GM12878 (cell line): ENCODE measurements at regions not wholly inside any gene's neighbourhood (a gene's known extent, or its start where the extent isn't known, plus 50 kb on each side); places are given as distances from the start of the nearest gene placed in this dataset.

Experiments
- ATAC-seq: fragments of 200-7000 bp; cut with Tn5 transposase; 3 replicates; pipeline ENCODE4 v1.9.1; 2020; ENCODE audit warnings: mild to moderate bottlenecking, moderate library complexity
- BruUV-seq: library from RNA; stranded (reverse); fragments of 400-500 nt; replicated peaks from 2 replicates; lab custom pipeline; 2021; lab: Mats Ljungman, UMichigan
- CTCF ChIA-PET: fragments of 300-600 bp; sonication (Branson Sonifier 250); formaldehyde crosslinking; extraction: SDS; loops from one replicate; lab custom pipeline; 2021; ENCODE audit warnings: inconsistent platforms; lab: Yijun Ruan, JAX
- POLR2A ChIA-PET: fragments of 350-600 bp; formaldehyde crosslinking; extraction: SDS; loops from one replicate; lab custom pipeline; 2021; ENCODE audit warnings: inconsistent platforms; lab: Charles Lee
- RAD21 ChIA-PET: fragments of 300-600 bp; sonication (Branson Sonifier 250); formaldehyde crosslinking; loops from one replicate; lab custom pipeline; 2023; ENCODE audit warnings: antibody characterized with exemption; ENCODE audit not compliant: unreplicated experiment; lab: Charles Lee
- SMC1A ChIA-PET: fragments of 300-600 bp; sonication (Branson Sonifier 250); formaldehyde crosslinking; loops from one replicate; lab custom pipeline; 2023; ENCODE audit not compliant: unreplicated experiment, uncharacterized antibody; lab: Charles Lee
- DNase-seq: peaks from one replicate; pipeline ENCODE4 v3.0.0-alpha.2; 2011; ENCODE audit warnings: low read depth, low spot score
- FAIRE-seq: peaks from 3 replicates; lab custom pipeline; 2011; peaks lifted over from hg19 to GRCh38; lab: Jason Lieb, UNC
- H2AFZ ChIP-seq: 2 replicates; pipeline ENCODE4 v1.6.0; 2011; ENCODE audit warnings: low read depth, low read length, control low read depth; ENCODE audit not compliant: control insufficient read depth
- H3K27ac ChIP-seq: 2 replicates; pipeline ENCODE4 v1.5.1; 2011; ENCODE audit warnings: control low read depth; ENCODE audit not compliant: control insufficient read depth, insufficient read depth
- H3K27me3 ChIP-seq, 2 experiments: replicated peaks in 1 of 2; 2 replicates each; pipeline versions ENCODE4 v1.6.0 to v1.6.1; 2011; ENCODE audit warnings: low read length in 1 of 2; ENCODE audit not compliant: control insufficient read depth in 2 of 2, insufficient read depth in 2 of 2
- H3K36me3 ChIP-seq, 2 experiments: 2 replicates each; pipeline ENCODE4 v1.5.1; 2011; ENCODE audit warnings: low read length in 1 of 2; ENCODE audit not compliant: control insufficient read depth in 2 of 2, insufficient read depth in 2 of 2
- H3K4me1 ChIP-seq: 2 replicates; pipeline ENCODE4 v1.6.1; 2011; ENCODE audit warnings: mild to moderate bottlenecking, low read length, moderate library complexity, mixed read lengths; ENCODE audit not compliant: control insufficient read depth, insufficient read depth
- H3K4me2 ChIP-seq: 2 replicates; pipeline ENCODE4 v1.6.0; 2011; ENCODE audit warnings: control low read depth; ENCODE audit not compliant: control insufficient read depth, insufficient read depth
- H3K4me3 ChIP-seq: fragments of 200-600 bp; sonication (generic); 2 replicates; pipeline ENCODE4 v1.5.1; 2016
- H3K79me2 ChIP-seq: 2 replicates; pipeline ENCODE4 v1.6.0; 2011; ENCODE audit warnings: low read length; ENCODE audit not compliant: control insufficient read depth, insufficient read depth
- H3K9ac ChIP-seq: 2 replicates; pipeline ENCODE4 v1.8.0; 2011; ENCODE audit warnings: low read length, control low read depth, mixed read lengths; ENCODE audit not compliant: control insufficient read depth, insufficient read depth
- H3K9me3 ChIP-seq: replicated peaks from 3 replicates; pipeline ENCODE4 v1.5.1; 2011; ENCODE audit warnings: mild to moderate bottlenecking, low read length; ENCODE audit not compliant: control insufficient read depth, insufficient read depth
- H4K20me1 ChIP-seq: 2 replicates; pipeline ENCODE4 v1.6.0; 2011; ENCODE audit not compliant: control insufficient read depth, insufficient read depth
- BCL11A ChIP-seq: IDR thresholded peaks from 2 replicates; pipeline ENCODE4 v1.6.1; 2011; ENCODE audit warnings: low read depth, low read length
- CBX3 ChIP-seq: fragments of 200-600 bp; sonication (generic); IDR thresholded peaks from 2 replicates; pipeline ENCODE4 v1.6.1; 2016; ENCODE audit warnings: low read depth, borderline replicate concordance
- CREM ChIP-seq: IDR thresholded peaks from 2 replicates; pipeline ENCODE4 v1.6.1; 2014; ENCODE audit warnings: antibody characterized with exemption, low read depth
- HDGF ChIP-seq: fragments of 450-650 bp; IDR thresholded peaks from 2 replicates; pipeline ENCODE4 v1.6.1; 2016; ENCODE audit warnings: antibody characterized with exemption
- IRF4 ChIP-seq: IDR thresholded peaks from 2 replicates; pipeline ENCODE4 v1.6.1; 2011; ENCODE audit warnings: low read depth, low read length
- JUND ChIP-seq: IDR thresholded peaks from 2 replicates; pipeline ENCODE4 v1.6.1; 2012; ENCODE audit warnings: low read depth, mild to moderate bottlenecking, low read length, improper control_type of control experiment, moderate library complexity
- PAX5 ChIP-seq: IDR thresholded peaks from 2 replicates; pipeline ENCODE4 v1.6.1; 2011; ENCODE audit warnings: low read depth, low read length, borderline replicate concordance
- SPI1 ChIP-seq: IDR thresholded peaks from 2 replicates; pipeline ENCODE4 v1.6.1; 2011; ENCODE audit warnings: low read depth, mild to moderate bottlenecking, low read length, moderate library complexity, borderline replicate concordance; ENCODE audit not compliant: insufficient read depth
- SREBF1 ChIP-seq: IDR thresholded peaks from 2 replicates; pipeline ENCODE4 v1.6.1; 2012; ENCODE audit warnings: mild to moderate bottlenecking, low read length
- SRF ChIP-seq, 2 experiments: IDR thresholded peaks; 2 replicates each; pipeline ENCODE4 v1.6.1; 2011; ENCODE audit warnings: low read depth in 2 of 2, low read length in 2 of 2, mild to moderate bottlenecking in 1 of 2, moderate library complexity in 1 of 2
- STAT3 ChIP-seq: IDR thresholded peaks from 2 replicates; pipeline ENCODE4 v1.6.1; 2011; ENCODE audit warnings: low read depth, low read length, improper control_type of control experiment
- TCF3 ChIP-seq: IDR thresholded peaks from 2 replicates; pipeline ENCODE4 v1.6.1; 2012; ENCODE audit warnings: low read depth, mild to moderate bottlenecking, low read length, borderline replicate concordance; ENCODE audit not compliant: insufficient read depth
- ZBTB11 ChIP-seq: fragments of 450-650 bp; formaldehyde crosslinking; IDR thresholded peaks from 2 replicates; pipeline ENCODE4 v1.5.0; 2022; ENCODE audit warnings: mild to moderate bottlenecking, missing genetic modification characterization
- ZNF217 ChIP-seq: fragments of 450-650 bp; IDR thresholded peaks from 2 replicates; pipeline ENCODE4 v1.6.1; 2017; ENCODE audit warnings: antibody characterized with exemption, mild to moderate bottlenecking
- ZNF24 ChIP-seq: fragments of 450-650 bp; IDR thresholded peaks from 2 replicates; pipeline ENCODE4 v1.6.1; 2017; ENCODE audit warnings: antibody characterized with exemption, mild to moderate bottlenecking
- ZNF622 ChIP-seq: fragments of 450-650 bp; IDR thresholded peaks from 2 replicates; pipeline ENCODE4 v1.6.1; 2017; ENCODE audit warnings: mild to moderate bottlenecking, inconsistent platforms
- WGBS: methylation state at CpG from one replicate; pipeline ENCODE4 v1.1.6; 2016; ENCODE audit warnings: low lambda C conversion rate; ENCODE audit not compliant: insufficient replicate concordance, insufficient coverage; ENCODE audit errors: missing lambda C conversion rate; 5-methylcytosine and 5-hydroxymethylcytosine counted together
- in situ Hi-C: fragments of 300-500 bp; cut with MboI; formaldehyde crosslinking; loops from 9 replicates; pipeline ENCODE4 v1.14.3; 2018; ENCODE audit warnings: mixed read lengths
- intact Hi-C: fragments of 100-400 bp; cut with micrococcal nuclease; formaldehyde crosslinking; loops from one replicate; pipeline ENCODE4 v1.14.2; 2022; ENCODE audit not compliant: unreplicated experiment
- TF ChIP-seq, protein P1 (sequence below): IDR thresholded peaks from 2 replicates; pipeline ENCODE4 v1.6.1; 2011; ENCODE audit warnings: borderline replicate concordance, low read depth, mild to moderate bottlenecking, moderate library complexity, mixed read lengths, low read length; ENCODE audit not compliant: insufficient read depth; ENCODE audit errors: extremely low read length
- TF ChIP-seq, protein P2 (sequence below): fragments of 450-650 bp; IDR thresholded peaks from 2 replicates; pipeline ENCODE4 v1.6.1; 2017; ENCODE audit warnings: antibody characterized with exemption, mild to moderate bottlenecking, moderate library complexity

DNA sequence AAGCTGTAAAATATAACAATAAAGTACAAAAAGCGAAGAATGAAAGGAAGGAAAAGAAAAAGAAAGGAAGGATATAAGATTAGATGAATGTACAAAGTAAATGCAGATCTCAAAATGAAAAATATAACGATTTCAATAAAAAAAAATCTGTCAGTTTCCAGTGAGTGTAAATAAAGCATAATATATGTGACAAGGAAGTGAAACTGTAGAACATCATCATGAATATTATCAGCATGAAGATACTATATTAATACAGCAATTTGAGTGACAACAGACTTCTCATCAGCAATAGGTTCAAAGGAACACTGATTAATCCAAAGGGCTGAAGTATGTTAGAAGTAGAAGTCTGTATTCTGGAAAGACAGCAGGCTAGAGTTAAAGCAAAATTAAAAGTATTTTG, 659.5 kb upstream of the MBL2 start:
- Histone ChIP-seq H3K9me3 (no peaks in the 10 kb centered on the region), H3K4me2 (no peak overlapping the region), H3K27me3 (no peaks in the 10 kb centered on the region), H3K79me2 (no peaks in the 10 kb centered on the region), H3K36me3 (no peaks in the 10 kb centered on the region), H4K20me1 (no peaks in the 10 kb centered on the region), H3K27ac (no peak overlapping the region), H3K4me3 (no peak overlapping the region), H3K9ac (no peak overlapping the region), H3K4me1 (no peaks in the 10 kb centered on the region), H2AFZ (no peak overlapping the region)
- ChIA-PET POLR2A (interaction anchor here (1.1 kb wide), 1 partner anchor 196 kb away, joined by 3 read pairs; no protein-coding TSS in a partner anchor), SMC1A (interaction anchor here (1.3 kb wide), 1 partner anchor 26 kb away, joined by 4 read pairs; no protein-coding TSS in a partner anchor), CTCF (interaction anchor here (1.0 to 1.6 kb wide), 2 partner anchors 9 to 10 kb away, joined by 3 to 5 read pairs; no protein-coding TSS in a partner anchor), RAD21 (no interaction called here)
- ATAC-seq (peak; percentile 65), DNase-seq (no peak), FAIRE-seq (no peak)
- intact Hi-C loops = loop anchor here (10.0 kb wide), 1 partner anchor 477 kb away; no protein-coding TSS in a partner anchor
- no TSS peak for BruUV-seq
- WGBS = 13% methylated on average over 2 of the region's 2 CpGs
- in situ Hi-C loops = no loop called here
- TF ChIP-seq TCF3 = no peak
- TF ChIP-seq, protein P1, sequence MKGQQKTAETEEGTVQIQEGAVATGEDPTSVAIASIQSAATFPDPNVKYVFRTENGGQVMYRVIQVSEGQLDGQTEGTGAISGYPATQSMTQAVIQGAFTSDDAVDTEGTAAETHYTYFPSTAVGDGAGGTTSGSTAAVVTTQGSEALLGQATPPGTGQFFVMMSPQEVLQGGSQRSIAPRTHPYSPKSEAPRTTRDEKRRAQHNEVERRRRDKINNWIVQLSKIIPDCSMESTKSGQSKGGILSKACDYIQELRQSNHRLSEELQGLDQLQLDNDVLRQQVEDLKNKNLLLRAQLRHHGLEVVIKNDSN = no peak
- no peak for TF ChIP-seq BCL11A
- TF ChIP-seq SPI1 = peak; percentile 54; the same call in 1 of the 2 replicates
- TF ChIP-seq STAT3 = no peak
- TF ChIP-seq CBX3 = no peak
- no peak for TF ChIP-seq SREBF1
- no peak for TF ChIP-seq HDGF
- no peak for TF ChIP-seq ZBTB11 (CRISPR knock-in tag)
- TF ChIP-seq PAX5 = no peak
- no peak for TF ChIP-seq ZNF24
- TF ChIP-seq ZNF622 = no peak
- TF ChIP-seq IRF4 = no peak
- no peak for TF ChIP-seq SRF (IDR thresholded peaks at IDR 0.05; ENCODE audit: low read depth in 2 of 2, low read length in 2 of 2)
- TF ChIP-seq, protein P2, sequence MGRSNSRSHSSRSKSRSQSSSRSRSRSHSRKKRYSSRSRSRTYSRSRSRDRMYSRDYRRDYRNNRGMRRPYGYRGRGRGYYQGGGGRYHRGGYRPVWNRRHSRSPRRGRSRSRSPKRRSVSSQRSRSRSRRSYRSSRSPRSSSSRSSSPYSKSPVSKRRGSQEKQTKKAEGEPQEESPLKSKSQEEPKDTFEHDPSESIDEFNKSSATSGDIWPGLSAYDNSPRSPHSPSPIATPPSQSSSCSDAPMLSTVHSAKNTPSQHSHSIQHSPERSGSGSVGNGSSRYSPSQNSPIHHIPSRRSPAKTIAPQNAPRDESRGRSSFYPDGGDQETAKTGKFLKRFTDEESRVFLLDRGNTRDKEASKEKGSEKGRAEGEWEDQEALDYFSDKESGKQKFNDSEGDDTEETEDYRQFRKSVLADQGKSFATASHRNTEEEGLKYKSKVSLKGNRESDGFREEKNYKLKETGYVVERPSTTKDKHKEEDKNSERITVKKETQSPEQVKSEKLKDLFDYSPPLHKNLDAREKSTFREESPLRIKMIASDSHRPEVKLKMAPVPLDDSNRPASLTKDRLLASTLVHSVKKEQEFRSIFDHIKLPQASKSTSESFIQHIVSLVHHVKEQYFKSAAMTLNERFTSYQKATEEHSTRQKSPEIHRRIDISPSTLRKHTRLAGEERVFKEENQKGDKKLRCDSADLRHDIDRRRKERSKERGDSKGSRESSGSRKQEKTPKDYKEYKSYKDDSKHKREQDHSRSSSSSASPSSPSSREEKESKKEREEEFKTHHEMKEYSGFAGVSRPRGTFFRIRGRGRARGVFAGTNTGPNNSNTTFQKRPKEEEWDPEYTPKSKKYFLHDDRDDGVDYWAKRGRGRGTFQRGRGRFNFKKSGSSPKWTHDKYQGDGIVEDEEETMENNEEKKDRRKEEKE = no peak
- no peak for TF ChIP-seq ZNF217
- no peak for TF ChIP-seq JUND
- TF ChIP-seq CREM = no peak
